Glutamatergic neuron (in vitro differentiated cells): ENCODE measurements at regions not wholly inside any gene's neighbourhood (a gene's known extent, or its start where the extent isn't known, plus 50 kb on each side); places are given as distances from the start of the nearest gene placed in this dataset.
"Not testable (repeated sequence)": the region's sequence is repeated elsewhere in the genome, so short reads cannot be mapped to it uniquely, and the experiment has no call there.

ENCODE experiments used
- DNase-seq: peaks from one replicate; pipeline ENCODE4 v3.0.0; 2022
- H3K27ac Mint-ChIP-seq: one replicate; pipeline ENCODE4 v1.8.0; 2020; ENCODE audit warnings: mild to moderate bottlenecking, mixed read lengths, inconsistent platforms; ENCODE audit not compliant: unreplicated experiment
- H3K27me3 Mint-ChIP-seq: one replicate; pipeline ENCODE4 v1.8.0; 2020; ENCODE audit warnings: mild to moderate bottlenecking, moderate library complexity, mixed read lengths, inconsistent platforms; ENCODE audit not compliant: unreplicated experiment
- H3K36me3 Mint-ChIP-seq: one replicate; pipeline ENCODE4 v1.8.0; 2020; ENCODE audit warnings: mild to moderate bottlenecking, mixed read lengths, inconsistent platforms; ENCODE audit not compliant: unreplicated experiment
- H3K4me1 Mint-ChIP-seq: one replicate; pipeline ENCODE4 v1.8.0; 2020; ENCODE audit warnings: mild to moderate bottlenecking, low read depth, mixed read lengths, inconsistent platforms; ENCODE audit not compliant: unreplicated experiment
- H3K4me3 Mint-ChIP-seq: one replicate; pipeline ENCODE4 v1.8.0; 2020; ENCODE audit warnings: mild to moderate bottlenecking, mixed read lengths, inconsistent platforms; ENCODE audit not compliant: unreplicated experiment
- H3K9me3 Mint-ChIP-seq: one replicate; pipeline ENCODE4 v1.8.0; 2020; ENCODE audit warnings: mild to moderate bottlenecking, moderate library complexity, mixed read lengths, inconsistent platforms; ENCODE audit not compliant: unreplicated experiment
- TF ChIP-seq, protein P1 (sequence below): fragments of 200-600 bp; sonication (generic); IDR thresholded peaks from one replicate; pipeline ENCODE4 v1.5.0; 2021; ENCODE audit not compliant: partially characterized antibody, unreplicated experiment

DNA sequence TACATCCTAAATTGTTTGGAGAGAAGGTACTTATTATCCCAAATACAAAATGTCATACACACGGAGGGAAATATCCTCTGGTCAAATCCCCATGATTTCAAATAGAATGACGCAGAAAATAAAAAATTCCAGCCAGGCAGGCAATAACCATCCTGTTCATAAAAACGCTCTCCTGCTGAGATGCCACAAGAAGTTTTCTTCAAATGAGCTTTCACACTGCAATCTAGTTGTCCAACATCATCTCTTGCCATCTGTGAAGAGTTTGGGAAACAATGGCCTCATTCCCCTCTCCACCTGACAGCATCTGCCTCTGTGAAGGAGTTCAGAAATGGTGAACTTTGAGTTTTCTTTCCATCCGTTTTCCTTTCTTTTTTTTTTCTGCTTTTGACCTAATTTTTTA lies 83.3 kb upstream of the SLC30A5 start:
- no peak overlapping the region for H3K4me3 Mint-ChIP-seq
- H3K4me1 Mint-ChIP-seq = no peaks in the 10 kb centered on the region
- peaks cover 2% of the 10 kb centered on the region for H3K9me3 Mint-ChIP-seq
- H3K27me3 Mint-ChIP-seq = no peaks in the 10 kb centered on the region
- no peak overlapping the region for H3K27ac Mint-ChIP-seq
- no peaks in the 10 kb centered on the region for H3K36me3 Mint-ChIP-seq
- DNase-seq = no peak
- TF ChIP-seq, protein P1, sequence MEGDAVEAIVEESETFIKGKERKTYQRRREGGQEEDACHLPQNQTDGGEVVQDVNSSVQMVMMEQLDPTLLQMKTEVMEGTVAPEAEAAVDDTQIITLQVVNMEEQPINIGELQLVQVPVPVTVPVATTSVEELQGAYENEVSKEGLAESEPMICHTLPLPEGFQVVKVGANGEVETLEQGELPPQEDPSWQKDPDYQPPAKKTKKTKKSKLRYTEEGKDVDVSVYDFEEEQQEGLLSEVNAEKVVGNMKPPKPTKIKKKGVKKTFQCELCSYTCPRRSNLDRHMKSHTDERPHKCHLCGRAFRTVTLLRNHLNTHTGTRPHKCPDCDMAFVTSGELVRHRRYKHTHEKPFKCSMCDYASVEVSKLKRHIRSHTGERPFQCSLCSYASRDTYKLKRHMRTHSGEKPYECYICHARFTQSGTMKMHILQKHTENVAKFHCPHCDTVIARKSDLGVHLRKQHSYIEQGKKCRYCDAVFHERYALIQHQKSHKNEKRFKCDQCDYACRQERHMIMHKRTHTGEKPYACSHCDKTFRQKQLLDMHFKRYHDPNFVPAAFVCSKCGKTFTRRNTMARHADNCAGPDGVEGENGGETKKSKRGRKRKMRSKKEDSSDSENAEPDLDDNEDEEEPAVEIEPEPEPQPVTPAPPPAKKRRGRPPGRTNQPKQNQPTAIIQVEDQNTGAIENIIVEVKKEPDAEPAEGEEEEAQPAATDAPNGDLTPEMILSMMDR = no peak

DNA sequence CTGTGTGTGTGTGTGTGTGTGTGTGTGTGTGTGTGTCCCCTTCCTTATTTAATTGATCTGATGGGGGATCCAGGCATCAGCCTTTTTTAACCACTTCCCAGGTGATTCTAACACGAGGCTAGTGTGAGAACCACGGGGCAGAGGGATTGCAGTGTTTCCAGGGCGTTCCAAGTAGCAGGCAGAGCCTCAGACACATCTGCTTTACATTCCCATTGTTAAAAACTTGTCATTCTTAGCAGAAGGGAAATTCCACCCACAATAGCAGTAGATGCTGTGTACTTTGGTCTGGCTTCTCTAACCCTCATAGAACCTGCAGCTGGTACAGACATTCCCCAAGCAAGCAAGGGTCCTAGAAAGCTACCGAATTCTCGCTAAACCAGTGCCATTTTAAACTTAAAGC lies 81.9 kb upstream of the SLC30A5 start:
- DNase-seq = no peak
- Mint-ChIP-seq H3K9me3 (peaks cover 2% of the 10 kb centered on the region), H3K36me3 (no peaks in the 10 kb centered on the region), H3K4me3 (no peak overlapping the region), H3K27ac (no peak overlapping the region), H3K4me1 (no peaks in the 10 kb centered on the region), H3K27me3 (no peaks in the 10 kb centered on the region)
- TF ChIP-seq, protein P1 = no peak

DNA sequence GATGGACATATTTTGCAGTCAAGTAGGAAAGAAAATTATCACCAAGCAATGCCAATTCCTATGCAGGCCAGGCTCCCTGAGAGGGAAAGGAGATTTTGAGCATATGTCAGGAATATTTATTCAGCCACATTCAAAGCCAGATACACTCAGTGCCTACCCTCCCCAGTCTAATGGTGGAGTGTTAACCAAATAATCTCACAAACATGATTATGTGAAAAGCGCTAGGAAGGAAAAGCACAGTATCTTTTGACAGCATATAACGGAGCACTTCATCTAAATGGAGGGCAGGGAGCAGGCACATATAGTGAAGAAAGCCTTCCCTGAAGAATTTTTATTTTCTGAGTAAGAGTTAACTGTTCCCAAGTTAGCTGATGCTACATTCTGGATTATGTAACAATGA lies 80.3 kb upstream of the SLC30A5 start:
- DNase-seq = no peak
- no peaks in the 10 kb centered on the region for H3K4me1 Mint-ChIP-seq
- TF ChIP-seq, protein P1 = no peak
- H3K36me3 Mint-ChIP-seq = no peaks in the 10 kb centered on the region
- peaks cover 2% of the 10 kb centered on the region for H3K9me3 Mint-ChIP-seq
- no peak overlapping the region for H3K27ac Mint-ChIP-seq
- no peak overlapping the region for H3K4me3 Mint-ChIP-seq
- no peaks in the 10 kb centered on the region for H3K27me3 Mint-ChIP-seq

DNA sequence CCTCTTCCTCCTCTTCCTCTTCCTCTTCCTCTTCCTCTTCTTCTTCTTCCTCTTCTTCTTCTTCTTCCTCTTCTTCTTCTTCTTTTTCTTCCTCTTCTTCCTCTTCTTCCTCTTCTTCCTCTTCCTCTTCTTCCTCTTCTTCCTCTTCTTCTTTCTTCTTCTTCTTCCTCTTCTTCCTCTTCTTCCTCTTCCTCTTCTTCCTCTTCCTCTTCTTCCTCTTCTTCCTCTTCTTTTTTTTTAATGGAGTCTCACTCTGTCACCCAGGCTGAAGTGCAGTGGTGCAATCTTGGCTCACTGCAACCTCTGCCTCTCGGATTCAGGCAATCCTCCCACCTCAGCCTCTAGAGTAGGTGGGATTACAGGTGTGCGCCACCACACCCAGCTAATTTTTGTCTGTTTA lies 79.8 kb upstream of the SLC30A5 start:
- H3K27me3 Mint-ChIP-seq, H3K4me1 Mint-ChIP-seq, H3K9me3 Mint-ChIP-seq, H3K4me3 Mint-ChIP-seq, H3K27ac Mint-ChIP-seq, DNase-seq, H3K36me3 Mint-ChIP-seq: not testable (repeated sequence)

DNA sequence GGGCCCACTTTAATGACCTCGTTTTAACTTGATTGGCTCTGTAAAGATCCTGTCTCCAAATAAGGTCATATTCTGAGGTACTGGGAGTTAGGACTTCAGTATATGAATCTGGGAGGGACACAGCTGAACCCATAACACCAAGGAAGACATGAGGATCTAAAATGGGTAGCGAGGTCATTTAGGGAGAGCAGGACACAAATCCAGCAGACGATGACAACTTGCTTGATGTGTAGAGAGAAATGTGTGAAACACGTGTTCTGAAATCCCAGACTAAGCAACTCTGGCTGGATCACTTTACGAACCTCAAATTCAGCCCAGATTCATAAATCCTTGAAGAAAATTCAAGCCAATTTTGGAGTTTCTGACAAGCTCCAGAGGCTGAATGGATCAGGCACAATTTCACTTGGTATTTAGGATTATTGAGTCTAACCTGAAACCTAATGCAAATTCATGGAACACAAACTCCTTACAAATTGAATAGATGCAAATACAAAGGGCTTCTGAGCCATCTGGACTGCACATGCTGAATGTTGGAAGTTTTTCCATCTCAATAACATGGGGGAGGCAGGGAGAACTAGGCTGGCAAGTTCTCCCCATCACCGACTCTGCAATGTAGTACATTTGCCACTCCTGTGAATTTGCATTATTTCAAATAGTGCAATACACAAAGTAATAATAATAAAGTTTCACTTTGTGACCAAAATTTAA lies 74.0 kb upstream of the SLC30A5 start:
- no peak overlapping the region for H3K27ac Mint-ChIP-seq
- H3K4me1 Mint-ChIP-seq = no peaks in the 10 kb centered on the region
- H3K4me3 Mint-ChIP-seq = no peak overlapping the region
- DNase-seq = no peak
- no peaks in the 10 kb centered on the region for H3K9me3 Mint-ChIP-seq
- TF ChIP-seq, protein P1 = no peak
- H3K36me3 Mint-ChIP-seq = no peaks in the 10 kb centered on the region
- no peaks in the 10 kb centered on the region for H3K27me3 Mint-ChIP-seq
